COLO829 (cell line): ENCODE measurements at regions not wholly inside any gene's neighbourhood (a gene's known extent, or its start where the extent isn't known, plus 50 kb on each side); places are given as distances from the start of the nearest gene placed in this dataset.
A peak's percentile ranks its signal among the peaks of the same experiment; 100 is the strongest.
"Not testable (repeated sequence)": the region's sequence is repeated elsewhere in the genome, so short reads cannot be mapped to it uniquely, and the experiment has no call there.

Experiments used
- DNase-seq: peaks from one replicate; pipeline ENCODE4 v3.0.0; 2012; ENCODE audit warnings: low spot score

DNA sequence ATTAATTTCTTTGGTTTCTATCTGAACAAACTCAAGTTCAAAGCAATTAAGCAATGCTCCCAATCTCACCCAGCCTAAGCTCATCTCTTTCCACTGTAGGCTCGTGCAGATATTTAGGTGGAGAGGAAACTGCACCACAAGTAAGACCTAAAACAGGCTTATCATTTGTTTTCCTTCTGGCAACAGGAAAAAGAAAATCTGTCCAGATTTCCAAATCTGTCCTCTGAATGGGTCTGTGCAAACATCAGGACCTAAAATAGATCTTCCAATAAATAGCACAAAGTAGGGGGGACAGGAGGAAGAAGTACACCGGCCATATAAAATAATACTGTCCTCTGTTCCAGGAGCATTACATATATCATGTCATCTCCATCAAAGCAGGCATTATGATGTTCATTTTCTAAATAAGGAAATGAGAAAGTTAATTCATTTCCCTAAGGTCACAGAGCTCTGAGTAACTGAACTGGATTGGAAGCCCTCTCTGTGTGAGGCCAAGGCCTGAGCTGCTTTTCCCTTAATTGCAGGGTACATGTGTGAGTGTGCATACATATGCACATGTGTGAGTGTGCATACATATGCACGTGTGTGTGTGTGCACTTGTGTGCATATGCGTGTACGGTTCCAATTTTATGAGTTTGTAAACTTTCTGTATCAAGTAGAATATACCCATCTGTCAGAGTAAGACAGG is 92.8 kb upstream of the PARD3 start:
- peak; percentile 45 for DNase-seq

DNA sequence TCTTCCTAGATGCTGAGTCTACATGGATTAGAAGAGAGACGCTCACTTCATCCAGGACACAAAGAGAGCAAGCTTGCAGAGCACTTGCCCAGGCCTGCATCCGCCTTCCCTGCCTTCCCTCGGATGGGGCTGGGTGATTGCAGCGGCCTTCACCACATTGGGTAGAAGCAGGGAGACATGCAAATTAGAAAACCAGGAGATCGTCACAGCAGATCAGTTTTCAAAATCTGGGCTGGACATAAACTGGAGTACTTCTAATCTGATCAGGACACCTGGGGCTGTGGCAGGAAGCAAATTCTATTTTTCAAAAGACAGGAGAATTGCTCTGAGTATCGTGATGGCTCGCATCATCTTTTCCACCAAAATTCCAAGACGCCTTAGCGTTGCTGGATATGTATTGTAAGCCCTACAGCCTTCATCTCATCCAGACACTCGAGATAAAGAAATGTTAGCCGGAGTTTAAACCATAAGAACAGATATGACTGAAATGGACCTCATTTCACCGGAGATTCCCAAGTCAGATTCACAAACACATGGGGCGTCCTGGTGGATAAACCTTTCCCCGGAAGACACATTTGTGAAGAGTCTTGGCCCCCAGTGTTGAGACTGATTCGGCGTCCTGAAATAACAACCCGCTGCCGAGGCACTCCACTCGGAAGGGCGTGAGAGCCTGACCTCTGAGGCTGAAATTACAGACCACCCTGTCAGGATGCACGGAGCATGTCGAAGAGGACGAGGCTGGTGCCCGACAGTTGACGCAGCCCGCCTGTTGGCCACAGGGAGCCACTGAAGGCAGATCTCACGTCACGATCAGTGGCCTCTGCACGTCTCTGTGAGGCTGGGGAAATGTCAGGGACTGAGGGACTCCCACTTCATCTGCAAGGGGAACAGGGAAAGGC is 91.2 kb upstream of the PARD3 start:
- DNase-seq, result no peak

DNA sequence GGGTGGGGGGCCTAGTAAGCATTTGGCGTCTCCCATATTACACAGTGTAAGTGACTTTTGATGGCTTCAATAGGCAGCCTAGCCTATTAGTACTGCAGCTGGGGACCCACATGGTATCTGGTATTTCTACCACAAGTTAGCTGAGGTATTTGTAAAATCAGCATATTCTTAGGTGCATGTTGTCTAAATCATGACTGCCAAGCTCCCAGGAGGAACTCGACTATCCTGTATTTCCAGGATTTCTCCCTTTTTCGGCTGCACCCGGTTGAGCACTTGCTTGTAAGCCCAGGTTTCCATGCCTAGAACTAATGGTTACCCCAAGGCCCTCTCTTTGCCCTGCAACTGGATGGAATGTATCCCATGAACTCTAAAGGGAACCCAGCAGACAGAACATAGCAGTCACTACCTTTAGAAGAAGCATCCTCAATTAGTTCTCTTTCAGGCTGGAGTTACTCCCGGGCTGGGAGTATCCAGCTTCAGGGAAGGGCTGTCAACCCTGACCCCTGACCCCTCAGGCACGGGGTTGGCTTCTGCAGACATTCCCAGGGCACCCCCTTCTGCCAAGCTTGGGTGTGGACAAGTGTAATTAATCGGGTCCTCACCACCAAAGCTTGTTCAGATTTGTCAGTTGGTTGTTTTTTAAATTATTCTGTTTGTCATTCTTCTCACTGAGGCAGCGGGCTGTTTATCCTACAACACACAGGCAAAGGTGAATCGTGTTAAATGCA is 90.3 kb upstream of the PARD3 start:
- no peak for DNase-seq

DNA sequence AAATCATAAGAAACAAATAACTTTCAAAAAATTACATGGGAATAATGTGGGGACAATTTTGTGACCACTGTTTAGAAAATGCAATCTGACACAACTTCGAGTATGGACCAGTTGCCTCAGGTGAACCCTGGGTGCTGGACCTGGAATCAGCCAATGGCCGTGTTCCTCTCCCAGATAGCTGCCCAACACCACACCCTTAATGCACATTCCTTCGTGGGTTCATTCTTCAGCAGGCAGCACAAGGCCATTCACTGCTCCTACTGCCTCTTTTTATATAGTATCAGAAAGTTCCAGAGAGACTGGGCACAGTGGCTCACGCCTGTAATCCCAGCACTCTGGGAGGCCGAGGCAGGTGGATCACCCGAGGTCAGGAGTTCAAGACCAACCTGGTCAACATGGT is 89.1 kb upstream of the PARD3 start:
- DNase-seq, result no peak

DNA sequence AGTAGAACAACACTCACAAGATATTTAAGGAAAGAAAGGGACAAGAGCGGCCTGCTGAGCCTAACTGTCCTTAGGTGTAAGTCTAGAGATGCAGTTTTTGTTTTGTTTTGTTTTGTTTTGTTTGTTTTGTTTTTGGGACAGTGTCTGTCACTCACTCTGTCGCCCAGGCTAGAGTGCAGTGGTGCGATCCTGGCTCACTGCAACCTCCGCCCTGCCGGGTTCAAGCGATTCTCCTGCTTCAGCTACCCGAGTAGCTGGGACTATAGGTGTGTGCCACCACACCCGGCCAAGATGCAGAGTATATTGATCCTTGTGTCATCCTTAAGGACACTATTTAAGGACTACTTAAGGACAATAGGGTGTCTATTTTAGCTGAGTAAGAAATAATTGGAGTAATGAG is 84.1 kb upstream of the PARD3 start:
- no peak for DNase-seq

DNA sequence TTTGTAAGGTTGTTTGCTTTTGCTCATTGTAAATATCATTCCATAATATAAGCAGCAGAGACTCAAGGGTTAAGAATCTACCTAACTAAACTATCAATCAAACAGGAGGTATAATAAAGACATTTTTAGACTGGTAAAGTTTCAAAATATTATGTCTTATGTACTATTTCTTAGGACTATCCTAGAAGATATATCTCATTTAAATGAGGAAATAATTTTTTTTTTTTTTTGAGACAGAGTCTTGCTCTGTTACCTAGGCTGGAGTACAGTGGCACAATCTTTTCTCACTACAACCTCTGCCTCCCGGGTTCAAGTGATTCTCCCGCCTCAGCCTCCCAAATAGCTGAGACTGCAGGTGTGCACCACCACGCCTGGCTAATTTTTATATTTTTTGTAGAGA is 80.9 kb upstream of the PARD3 start:
- no peak for DNase-seq

DNA sequence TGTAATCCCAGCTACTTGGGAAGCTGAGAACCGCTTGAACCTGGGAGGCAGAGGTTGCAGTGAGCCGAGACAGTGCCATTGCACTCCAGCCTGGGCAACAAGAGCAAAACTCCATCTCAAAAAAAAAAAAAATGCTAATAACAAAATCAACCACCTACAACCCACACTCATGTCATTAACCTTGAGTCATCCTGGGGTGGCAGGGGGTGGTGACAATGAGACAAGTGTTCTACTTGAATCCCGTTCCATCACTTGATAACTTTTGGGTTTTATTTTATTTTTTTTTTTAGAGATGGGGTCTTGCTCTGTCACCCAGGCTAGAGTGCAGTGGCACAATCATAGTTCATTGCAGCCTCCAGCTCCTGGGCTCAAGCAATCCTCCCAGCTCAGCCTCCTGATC is 80.0 kb upstream of the PARD3 start:
- DNase-seq, result not testable (repeated sequence)

DNA sequence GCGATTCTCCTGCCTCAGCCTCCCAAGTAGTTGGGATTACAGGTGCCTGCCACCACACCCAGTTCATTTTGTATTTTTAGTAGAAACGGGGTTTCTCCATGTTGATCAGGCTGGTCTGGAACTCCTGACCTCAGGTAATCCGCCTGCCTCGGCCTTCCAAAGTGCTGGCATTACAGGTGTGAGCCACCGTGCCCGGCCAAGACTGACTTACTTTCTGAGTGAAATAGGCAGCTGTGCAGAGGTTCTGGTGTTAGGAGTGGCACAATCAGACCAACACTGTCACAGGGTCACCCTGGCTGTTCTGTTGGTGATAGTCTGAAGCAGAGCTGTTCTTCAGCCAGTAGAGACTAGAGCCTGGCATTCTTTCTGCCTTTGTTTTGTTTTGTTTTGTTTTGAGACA is 77.4 kb upstream of the PARD3 start:
- DNase-seq, result not testable (repeated sequence)

DNA sequence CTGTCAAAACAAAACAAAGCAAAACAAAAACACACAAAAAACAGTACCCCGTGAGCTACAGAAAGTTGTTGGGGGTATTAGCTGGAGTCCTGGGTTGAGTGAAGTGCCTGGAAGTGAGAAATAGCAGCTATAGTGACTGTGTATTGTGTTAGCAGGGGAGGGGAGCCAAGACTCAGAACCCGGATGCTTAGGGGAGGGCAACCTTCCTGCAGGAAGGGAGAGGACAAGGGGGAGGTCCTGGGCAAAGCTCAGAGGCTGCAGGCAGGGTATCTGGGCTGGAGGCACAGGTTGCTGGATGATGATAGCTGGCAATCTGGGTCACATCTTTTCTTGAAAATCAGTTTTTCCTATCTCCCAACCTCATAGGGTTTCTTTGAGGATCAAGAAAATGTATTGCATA is 75.8 kb upstream of the PARD3 start:
- DNase-seq, result no peak

DNA sequence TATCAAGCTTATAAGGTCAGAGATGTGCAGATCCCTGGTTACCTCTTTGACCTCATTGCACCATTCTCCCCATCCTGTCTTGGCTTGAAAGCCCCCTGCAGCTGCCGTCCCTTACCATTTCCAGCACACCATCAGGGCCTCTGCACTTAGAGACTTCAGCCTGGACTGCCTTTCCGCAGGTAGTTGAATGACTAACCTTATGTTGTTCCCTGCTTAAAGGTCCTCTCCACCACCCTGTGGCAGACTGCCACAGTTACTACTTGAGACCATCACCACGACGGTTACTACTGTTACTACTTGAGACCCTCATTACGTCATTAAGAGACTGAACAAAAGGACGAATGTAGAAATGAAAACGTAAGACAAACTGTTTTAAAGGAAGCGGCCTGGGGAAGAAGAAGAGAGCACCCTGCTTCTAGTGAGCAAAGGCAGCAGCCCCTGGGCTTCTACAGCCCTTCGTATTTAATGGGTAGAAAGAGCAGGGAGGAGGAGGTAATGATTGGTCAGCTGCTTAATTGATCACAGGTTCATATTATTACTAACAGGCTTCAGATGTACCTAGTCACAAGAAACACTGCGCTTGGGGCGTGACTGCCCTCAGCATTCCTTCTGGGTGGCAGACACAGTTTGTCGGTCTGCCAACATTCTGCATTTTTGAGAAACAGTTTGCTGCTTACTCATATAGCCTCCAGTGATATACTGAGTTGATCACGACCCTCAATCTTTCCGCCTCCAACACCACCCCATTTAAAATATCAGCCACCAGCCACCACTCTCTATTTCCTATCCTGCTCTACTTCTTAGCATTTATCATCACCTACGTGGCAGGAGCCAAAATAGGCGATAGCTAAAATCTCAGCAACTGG is 74.1 kb upstream of the PARD3 start:
- no peak for DNase-seq

DNA sequence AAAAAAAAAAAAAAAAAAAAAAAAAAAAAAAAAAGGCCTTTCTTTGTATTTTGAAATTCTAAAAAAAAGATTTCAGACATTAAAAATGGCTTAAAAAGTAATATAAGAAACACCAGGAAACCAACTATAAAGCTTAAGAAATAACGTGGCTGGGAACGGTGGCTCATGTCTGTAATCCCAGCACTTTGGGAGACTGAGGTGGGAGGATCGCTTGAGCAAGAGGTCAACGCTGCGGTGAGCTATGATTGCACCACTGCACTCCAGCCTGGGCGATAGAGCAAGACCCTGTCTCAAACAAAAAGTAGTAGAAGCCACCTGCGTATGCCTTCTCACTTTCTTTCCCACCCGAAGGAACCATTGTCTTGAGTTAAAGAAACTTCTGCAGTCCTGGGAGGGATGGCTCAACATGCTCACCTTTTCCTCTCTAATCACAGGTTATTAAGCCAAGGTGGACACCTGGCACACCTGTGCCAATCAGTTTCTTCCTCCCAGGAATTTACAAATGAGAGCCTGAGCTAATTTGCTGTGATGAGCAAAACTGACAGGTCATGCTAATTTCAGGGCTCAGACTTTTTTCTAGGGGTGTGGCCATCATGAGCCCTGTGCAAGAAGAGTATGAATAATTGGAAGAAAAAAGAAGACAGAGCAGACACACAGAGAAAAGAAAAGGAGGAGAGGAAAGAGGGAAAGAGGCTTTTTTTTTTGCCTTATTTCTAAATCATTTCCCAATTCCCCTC is 72.0 kb upstream of the PARD3 start:
- DNase-seq, result no peak

DNA sequence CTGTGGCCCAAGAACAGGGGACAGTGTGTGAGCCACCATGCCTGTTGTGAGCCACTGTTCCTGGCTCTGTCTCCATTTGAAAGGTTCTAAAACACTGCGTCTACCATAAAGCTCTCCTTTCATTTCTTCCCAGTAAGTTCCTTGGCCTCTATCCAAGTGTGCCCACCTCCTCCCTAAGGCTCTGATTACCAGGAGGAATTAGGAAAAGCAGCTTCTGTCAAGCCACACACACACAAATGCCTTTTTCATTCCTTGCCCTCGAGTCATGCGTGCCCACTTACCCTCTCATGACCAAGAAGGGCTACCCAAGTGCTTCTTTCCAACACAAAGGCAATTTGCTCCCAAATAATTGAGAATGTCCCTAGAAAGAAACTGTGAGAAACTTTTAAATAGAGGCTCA is 70.8 kb upstream of the PARD3 start:
- peak; percentile 79 for DNase-seq

DNA sequence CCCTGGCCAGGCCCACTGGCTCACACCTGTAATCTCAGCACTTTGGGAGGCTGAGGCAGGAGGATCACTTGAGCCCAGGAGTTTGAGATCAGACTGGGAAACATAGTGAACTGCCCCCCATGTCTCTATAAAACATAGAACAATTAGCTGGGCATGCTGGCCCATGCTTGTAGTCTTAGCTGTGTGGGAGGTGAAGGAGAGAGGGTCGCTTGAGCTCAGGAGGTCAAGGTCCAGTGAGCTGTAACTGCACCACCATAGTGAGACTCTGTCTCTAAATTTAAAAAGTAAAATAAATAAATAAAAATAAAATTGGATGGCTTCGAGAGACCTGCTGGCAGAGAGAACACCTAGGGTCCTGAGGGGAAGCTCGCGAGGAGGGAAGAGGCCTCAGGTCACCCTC is 69.9 kb upstream of the PARD3 start:
- DNase-seq, result no peak

DNA sequence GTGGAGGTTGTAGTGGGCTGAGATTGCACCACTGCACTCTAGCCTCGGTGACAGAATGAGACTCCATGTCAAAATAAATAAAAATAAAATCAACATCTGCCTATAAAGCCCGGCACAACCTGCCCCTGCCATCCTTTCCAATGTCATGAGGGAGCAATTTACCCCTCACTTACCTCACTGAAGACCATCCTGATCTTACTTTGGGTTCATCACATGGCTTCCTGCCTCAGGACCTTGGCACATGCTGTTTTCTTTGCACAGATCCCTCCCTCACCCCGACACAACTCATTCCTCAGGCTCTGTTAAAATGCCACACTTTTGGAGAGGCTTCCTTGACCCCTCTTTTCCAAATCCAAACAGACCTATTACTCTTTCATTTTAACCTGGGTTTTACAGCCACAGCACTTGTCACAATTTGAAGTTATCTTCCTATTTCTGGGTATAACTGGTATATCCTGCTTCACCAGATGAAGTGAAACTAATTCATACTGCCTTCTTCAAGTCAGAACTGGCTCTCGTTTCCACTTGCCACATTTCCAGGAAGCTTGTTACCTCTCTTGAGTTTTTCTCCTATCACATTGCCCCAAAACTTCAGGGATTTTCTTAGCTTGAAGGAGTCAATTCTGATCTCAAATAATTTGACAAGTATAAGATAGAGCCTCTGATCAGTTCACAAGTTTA is 69.3 kb upstream of the PARD3 start:
- no peak for DNase-seq

DNA sequence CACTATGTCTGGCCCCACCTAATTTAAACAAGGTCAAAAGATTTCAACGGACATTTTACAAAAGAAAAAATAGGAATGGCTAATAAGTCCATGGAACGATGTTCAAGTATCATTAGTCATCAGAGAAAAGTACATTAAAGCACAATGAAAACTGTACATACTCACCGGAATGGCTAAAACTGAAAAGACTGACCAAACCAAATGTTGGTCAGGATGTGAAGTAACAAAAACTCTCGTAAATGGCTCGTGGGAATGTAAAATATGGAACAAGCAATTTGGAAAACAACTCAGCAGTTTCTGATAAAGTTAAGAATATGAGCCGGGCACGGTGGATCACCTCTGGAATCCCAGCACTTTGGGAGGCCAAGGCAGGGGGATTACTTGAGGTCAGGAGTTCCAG is 65.7 kb upstream of the PARD3 start:
- DNase-seq, result no peak

DNA sequence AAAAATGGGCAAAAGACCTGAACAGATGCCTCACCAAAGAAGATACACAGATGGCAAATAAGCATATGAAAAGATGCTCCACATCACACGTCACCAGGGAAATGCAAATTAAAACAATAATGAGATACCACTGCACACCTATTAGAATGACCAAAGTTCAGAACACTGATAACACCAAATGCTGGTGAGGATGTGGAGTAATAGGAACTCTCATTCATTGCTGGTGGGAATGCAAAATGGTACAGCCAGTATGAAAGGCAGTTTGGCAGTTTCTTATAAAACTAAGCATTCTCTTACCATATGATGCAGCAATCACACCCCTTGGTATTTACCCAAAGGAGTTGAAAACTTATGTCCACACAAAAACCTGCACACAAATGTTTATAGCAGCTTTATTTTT is 63.6 kb upstream of the PARD3 start:
- DNase-seq, result not testable (repeated sequence)

DNA sequence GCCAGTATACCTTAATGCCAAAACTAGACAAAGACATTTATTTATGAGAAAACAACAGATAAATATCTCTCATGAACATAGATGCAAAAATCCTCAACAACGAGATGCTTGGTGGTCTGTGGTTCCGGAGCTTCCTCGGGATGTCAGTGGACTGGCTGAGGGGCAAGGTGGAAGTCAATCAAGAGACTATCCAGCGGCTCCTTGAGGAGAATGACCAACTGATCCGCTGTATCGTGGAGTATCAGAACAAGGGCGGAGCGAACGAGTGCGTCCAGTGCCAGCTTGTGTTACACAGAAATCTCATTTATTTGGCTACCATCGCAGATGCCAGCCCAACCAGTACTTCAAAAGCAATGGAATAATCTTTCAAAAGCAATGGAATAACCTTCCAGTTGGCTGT is 60.0 kb upstream of the PARD3 start:
- no peak for DNase-seq

DNA sequence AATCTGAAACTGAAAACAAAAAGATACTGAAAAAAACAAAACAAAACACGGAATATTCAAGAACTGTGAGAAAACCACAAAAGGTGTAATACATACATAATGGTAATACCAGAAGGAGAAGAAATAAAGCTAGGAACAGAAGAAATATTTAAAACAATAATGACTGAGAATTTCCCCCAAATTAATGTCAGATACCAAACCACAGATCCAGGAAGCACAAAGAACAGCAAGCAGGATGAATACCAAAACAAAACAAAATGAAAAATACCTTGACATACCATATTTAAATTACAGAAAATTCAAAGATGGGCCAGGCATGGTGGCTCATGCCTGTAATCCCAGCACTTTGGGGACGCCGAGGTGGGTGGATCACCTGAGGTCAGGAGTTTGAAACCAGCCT is 57.7 kb upstream of the PARD3 start:
- no peak for DNase-seq

DNA sequence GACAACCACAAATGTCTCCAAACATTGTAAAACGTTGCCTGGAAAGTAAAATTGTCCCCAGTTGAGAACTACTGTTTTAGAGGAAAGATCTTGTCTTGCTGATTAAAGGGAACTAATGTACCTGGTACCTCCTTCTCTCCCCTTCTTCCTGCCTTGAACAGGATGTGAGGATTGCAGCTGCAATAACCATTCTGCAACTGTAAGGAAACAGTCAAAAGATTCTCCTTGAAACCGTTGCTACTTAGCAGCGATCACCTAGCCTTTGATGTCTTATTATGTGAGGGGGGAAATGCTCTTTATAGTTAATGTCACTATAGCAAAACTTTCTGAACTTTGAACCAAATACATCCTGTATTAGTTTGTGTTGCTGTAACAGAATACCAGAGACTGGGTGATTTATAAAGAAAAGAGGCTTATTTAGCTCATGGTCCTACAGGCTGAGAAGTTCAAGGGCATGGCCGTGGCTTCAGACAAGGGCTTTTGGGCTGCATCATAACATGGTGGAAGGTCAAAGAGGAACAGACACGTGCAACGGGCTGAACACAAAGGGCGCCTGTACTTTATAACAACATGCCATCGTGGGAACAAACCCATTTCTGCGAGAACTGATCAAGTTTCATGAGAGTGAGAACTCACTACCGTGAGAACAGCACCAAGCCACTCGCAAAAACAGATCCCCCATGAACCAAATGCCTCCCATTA is 54.2 kb upstream of the PARD3 start:
- no peak for DNase-seq

DNA sequence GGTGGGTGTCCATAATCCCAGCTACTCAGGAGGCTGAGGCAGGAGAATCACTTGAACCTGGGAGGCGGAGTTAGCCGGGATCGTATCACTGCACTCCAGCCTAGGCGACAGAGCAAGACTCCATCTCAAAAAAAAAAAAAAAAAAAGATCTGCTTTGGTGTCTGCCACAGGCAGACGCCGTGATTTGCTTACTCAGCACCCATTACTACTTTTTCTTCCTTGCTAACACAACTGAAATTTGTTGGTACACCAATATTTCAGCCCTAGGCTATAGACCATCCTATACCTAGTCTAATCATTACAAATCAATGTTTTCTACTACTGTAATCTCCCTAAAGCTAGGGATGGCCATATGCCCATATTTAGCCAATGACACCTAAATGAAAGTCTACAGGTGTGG is 53.5 kb upstream of the PARD3 start:
- no peak for DNase-seq
